Left lung (tissue), 4 donors: ENCODE measurements at regions not wholly inside any gene's neighbourhood (a gene's known extent, or its start where the extent isn't known, plus 50 kb on each side); places are given as distances from the start of the nearest gene placed in this dataset.

Experiments used
- ATAC-seq: fragments of 200-7000 bp; cut with Tn5 transposase; one replicate; pipeline ENCODE4 v1.9.1; 2020; ENCODE audit warnings: moderate library complexity
- DNase-seq, 4 donors: peaks; one replicate each; pipeline ENCODE4 v3.0.0-alpha.2; 2013 to 2020
- H3K27ac ChIP-seq, 2 donors: fragments of 200-600 bp; sonication (generic) in 1 of 2; one replicate each; pipeline versions ENCODE4 v1.5.0 to v1.8.0; 2020 to 2021
- H3K27me3 ChIP-seq, 2 donors: fragments of 200-600 bp; sonication (generic) in 1 of 2; one replicate each; pipeline versions ENCODE4 v1.5.0 to v1.8.0; 2020 to 2021
- H3K36me3 ChIP-seq, 2 donors: fragments of 200-600 bp; sonication (generic) in 1 of 2; one replicate each; pipeline versions ENCODE4 v1.5.0 to v1.8.0; 2020 to 2021
- H3K4me1 ChIP-seq, 2 donors: fragments of 200-600 bp; one replicate each; pipeline ENCODE4 v1.8.0; 2021
- H3K4me3 ChIP-seq, 2 donors: fragments of 200-600 bp; sonication (generic) in 1 of 2; one replicate each; pipeline versions ENCODE4 v1.5.0 to v1.8.0; 2020 to 2021; ENCODE audit warnings: mild to moderate bottlenecking in 1 of 2
- H3K9me3 ChIP-seq, 2 donors: fragments of 200-600 bp; sonication (generic) in 1 of 2; one replicate each; pipeline versions ENCODE4 v1.5.0 to v1.8.0; 2020 to 2021
- CTCF ChIP-seq, 2 donors: fragments of 200-600 bp; sonication (generic) in 1 of 2; IDR thresholded peaks; one replicate each; pipeline versions ENCODE4 v1.5.0 to v1.8.0; 2021; ENCODE audit warnings: antibody characterized with exemption in 2 of 2
- intact Hi-C, 2 donors: fragments of 100-400 bp; cut with DNase I; formaldehyde crosslinking; loops; one replicate each; pipeline versions ENCODE4 v1.11.2 to v1.14.2; 2022
- donor health status: DM: no; HTN: yes; CAD: no.
- donor health status: DM: no; HTN: no; CAD: no.

GRCh38 chr6:25066593-25066992 is 130.8 kb upstream of the RIPOR2 start:
- Histone ChIP-seq H3K36me3 (no peaks in the 10 kb centered on the region), H3K27ac (no peak overlapping the region), H3K27me3 (no peaks in the 10 kb centered on the region), H3K9me3 (no peaks in the 10 kb centered on the region), H3K4me1 (peaks cover 3 to 14% of the 10 kb centered on the region in 2 donors), H3K4me3 (no peak overlapping the region)
- TF ChIP-seq CTCF (IDR thresholded peaks at IDR 0.05) = no peak
- intact Hi-C loops = loop anchor here in 1 of 2 donors (5.0 kb wide), 1 partner anchor 209 kb away; no protein-coding TSS in a partner anchor
- ATAC-seq (no peak), DNase-seq (no peak)

- H3K27me3 ChIP-seq = no peaks in the 10 kb centered on the region
- H3K9me3 ChIP-seq = no peaks in the 10 kb centered on the region
- peaks cover 3 to 14% of the 10 kb centered on the region in 2 donors for H3K4me1 ChIP-seq
- no peak overlapping the region for H3K4me3 ChIP-seq
- TF ChIP-seq CTCF (IDR thresholded peaks at IDR 0.05) = no peak
- no peaks in the 10 kb centered on the region for H3K36me3 ChIP-seq
- no peak for DNase-seq
- no peak for ATAC-seq
- H3K27ac ChIP-seq = no peak overlapping the region
- intact Hi-C loops = loop anchor here in 1 of 2 donors (5.0 kb wide), 1 partner anchor 212 kb away; no protein-coding TSS in a partner anchor
Observed at GRCh38 chr6:25068866-25069265, 133.1 kb upstream of the RIPOR2 start.

- no peaks in the 10 kb centered on the region for H3K9me3 ChIP-seq
- no peaks in the 10 kb centered on the region for H3K36me3 ChIP-seq
- H3K4me1 ChIP-seq = peaks cover 3 to 11% of the 10 kb centered on the region in 2 donors
- intact Hi-C loops = no loop called here
- H3K27ac ChIP-seq = peak overlapping the region in 1 of 2 donors; percentile 50
- H3K4me3 ChIP-seq = no peak overlapping the region
- no peaks in the 10 kb centered on the region for H3K27me3 ChIP-seq
- TF ChIP-seq CTCF (IDR thresholded peaks at IDR 0.05) = peak; percentile 90 to 93
- DNase-seq = peak; percentile 72 to 85 (median 78)
- ATAC-seq = peak; percentile 100
Observed at GRCh38 chr6:25070547-25071366, 135.0 kb upstream of the RIPOR2 start.

GRCh38 chr6:25078141-25078540 is 142.4 kb upstream of the RIPOR2 start:
- intact Hi-C loops = no loop called here
- Histone ChIP-seq H3K4me1 (no peaks in the 10 kb centered on the region), H3K36me3 (peaks cover 0 to 18% of the 10 kb centered on the region in 2 donors), H3K27ac (no peak overlapping the region), H3K27me3 (no peaks in the 10 kb centered on the region), H3K9me3 (no peaks in the 10 kb centered on the region), H3K4me3 (no peak overlapping the region)
- TF ChIP-seq CTCF (IDR thresholded peaks at IDR 0.05) = no peak
- no peak for ATAC-seq
- no peak for DNase-seq

- intact Hi-C loops = no loop called here
- TF ChIP-seq CTCF (IDR thresholded peaks at IDR 0.05) = no peak
- Histone ChIP-seq H3K4me1 (peaks cover 0 to 33% of the 10 kb centered on the region in 2 donors), H3K36me3 (peaks cover 0 to 72% of the 10 kb centered on the region in 2 donors), H3K4me3 (no peak overlapping the region), H3K27ac (no peak overlapping the region), H3K27me3 (no peaks in the 10 kb centered on the region), H3K9me3 (no peaks in the 10 kb centered on the region)
- ATAC-seq = no peak
- DNase-seq = no peak
Observed at GRCh38 chr6:25083784-25084507, 148.2 kb upstream of the RIPOR2 start.
